ENCODE measurements at regions not wholly inside any gene's neighbourhood (a gene's known extent, or its start where the extent isn't known, plus 50 kb on each side); places are given as distances from the start of the nearest gene placed in this dataset.

GRCh38 chr3:30248423-30248822 is 358.0 kb upstream of the TGFBR2 start:
- TF ChIP-seq CTCF (conservative IDR thresholded peaks at IDR 0.05; ENCODE audit: low read depth, low read length) (no peak), POLR2A (IDR thresholded peaks at IDR 0.05; ENCODE audit: low read depth, low read length) (no peak), ELK1 (IDR thresholded peaks at IDR 0.05; ENCODE audit: borderline replicate concordance, low read depth, low read length) (no peak)

Measured in IMR-90 (cell line).